ENCODE measurements at regions not wholly inside any gene's neighbourhood (a gene's known extent, or its start where the extent isn't known, plus 50 kb on each side); places are given as distances from the start of the nearest gene placed in this dataset.

DNA sequence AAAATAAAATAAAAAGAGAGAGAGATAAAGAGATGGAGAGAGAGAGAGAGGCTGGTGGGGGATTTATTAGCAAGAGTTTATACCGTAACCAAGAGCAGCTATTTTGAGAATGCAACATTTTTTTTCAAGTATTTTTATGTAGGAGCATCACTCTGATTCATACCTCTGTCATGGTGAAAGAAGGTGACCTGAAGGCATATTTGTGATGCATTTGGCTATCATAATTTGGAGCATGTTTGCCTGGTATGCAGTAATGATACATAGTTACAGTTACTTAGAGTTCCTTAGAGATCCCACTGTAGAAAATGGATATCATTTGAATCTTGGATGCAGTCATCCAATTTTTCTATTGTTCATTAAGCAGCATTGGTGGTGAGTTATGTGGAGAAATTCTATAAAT is 1472.4 kb downstream of the SI start:
- no peak overlapping the region for H3K9ac ChIP-seq

DNA sequence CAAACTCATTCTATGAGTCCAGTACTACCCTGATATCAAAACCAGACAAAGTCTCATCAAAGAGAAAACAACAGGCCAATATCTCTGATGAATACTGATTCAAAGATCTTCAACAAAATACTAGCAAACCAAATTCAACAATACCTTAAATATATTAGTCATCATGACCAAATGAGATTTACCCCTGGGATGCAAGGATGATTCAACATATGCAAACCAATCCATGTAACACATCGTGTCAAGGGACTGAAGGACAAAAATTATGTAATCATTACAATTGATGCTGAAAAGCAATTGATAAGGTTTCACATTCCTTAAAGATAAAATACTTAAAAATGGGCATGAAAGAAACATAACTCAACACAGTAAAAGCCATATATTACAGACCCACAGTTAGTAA is 1476.9 kb downstream of the SI start:
- Histone ChIP-seq H3K4me2 (no peak overlapping the region), H3K9ac (no peak overlapping the region), H3K36me3 (replicated peaks in 1 of 2; ENCODE audit: control insufficient read depth in 1 of 2, insufficient read depth in 2 of 2, low read length in 1 of 2) (no peaks in the 10 kb centered on the region), H3K79me2 (ENCODE audit: insufficient read depth) (no peaks in the 10 kb centered on the region), H4K20me1 (ENCODE audit: insufficient read depth) (no peaks in the 10 kb centered on the region), H3K27ac (ENCODE audit: low read depth in 2 of 2, low read length in 1 of 2) (no peak overlapping the region), H3K9me2 (no peaks in the 10 kb centered on the region), H3K27me3 (ENCODE audit: insufficient read depth) (no peaks in the 10 kb centered on the region), H3F3A (replicated peaks; ENCODE audit: insufficient read depth) (no peaks in the 10 kb centered on the region), H3K4me3 (ENCODE audit: low read depth in 2 of 2, low read length in 1 of 2) (no peak overlapping the region), H3K4me1 (ENCODE audit: control insufficient read depth in 1 of 2, insufficient read depth in 2 of 2, low read depth in 1 of 2, low read length in 1 of 2) (no peaks in the 10 kb centered on the region), H2AFZ (ENCODE audit: low read depth) (no peak overlapping the region), H3K9me3 (no peaks in the 10 kb centered on the region)
- POLR2A ChIA-PET = no interaction called here
- CTCF ChIA-PET = no interaction called here
- 28% methylated on average over 1 of the region's 1 CpG for WGBS (ENCODE audit: low lambda C conversion rate)
- TF ChIP-seq, protein P1, sequence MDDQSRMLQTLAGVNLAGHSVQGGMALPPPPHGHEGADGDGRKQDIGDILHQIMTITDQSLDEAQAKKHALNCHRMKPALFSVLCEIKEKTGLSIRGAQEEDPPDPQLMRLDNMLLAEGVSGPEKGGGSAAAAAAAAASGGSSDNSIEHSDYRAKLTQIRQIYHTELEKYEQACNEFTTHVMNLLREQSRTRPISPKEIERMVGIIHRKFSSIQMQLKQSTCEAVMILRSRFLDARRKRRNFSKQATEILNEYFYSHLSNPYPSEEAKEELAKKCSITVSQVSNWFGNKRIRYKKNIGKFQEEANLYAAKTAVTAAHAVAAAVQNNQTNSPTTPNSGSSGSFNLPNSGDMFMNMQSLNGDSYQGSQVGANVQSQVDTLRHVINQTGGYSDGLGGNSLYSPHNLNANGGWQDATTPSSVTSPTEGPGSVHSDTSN (IDR thresholded peaks at IDR 0.05) = no peak
- TF ChIP-seq MXI1 (IDR thresholded peaks at IDR 0.05; ENCODE audit: low read depth, low read length) = no peak
- no peak for TF ChIP-seq NFIC (IDR thresholded peaks at IDR 0.05; ENCODE audit: borderline replicate concordance)
- TF ChIP-seq GABPA (IDR thresholded peaks at IDR 0.05; ENCODE audit: low read depth) = no peak
- no peak for TF ChIP-seq RXRA (IDR thresholded peaks at IDR 0.05; ENCODE audit: borderline replicate concordance, low read depth)
- TF ChIP-seq YY1 (IDR thresholded peaks at IDR 0.05; ENCODE audit: low read depth) = no peak
- TF ChIP-seq, protein P2, sequence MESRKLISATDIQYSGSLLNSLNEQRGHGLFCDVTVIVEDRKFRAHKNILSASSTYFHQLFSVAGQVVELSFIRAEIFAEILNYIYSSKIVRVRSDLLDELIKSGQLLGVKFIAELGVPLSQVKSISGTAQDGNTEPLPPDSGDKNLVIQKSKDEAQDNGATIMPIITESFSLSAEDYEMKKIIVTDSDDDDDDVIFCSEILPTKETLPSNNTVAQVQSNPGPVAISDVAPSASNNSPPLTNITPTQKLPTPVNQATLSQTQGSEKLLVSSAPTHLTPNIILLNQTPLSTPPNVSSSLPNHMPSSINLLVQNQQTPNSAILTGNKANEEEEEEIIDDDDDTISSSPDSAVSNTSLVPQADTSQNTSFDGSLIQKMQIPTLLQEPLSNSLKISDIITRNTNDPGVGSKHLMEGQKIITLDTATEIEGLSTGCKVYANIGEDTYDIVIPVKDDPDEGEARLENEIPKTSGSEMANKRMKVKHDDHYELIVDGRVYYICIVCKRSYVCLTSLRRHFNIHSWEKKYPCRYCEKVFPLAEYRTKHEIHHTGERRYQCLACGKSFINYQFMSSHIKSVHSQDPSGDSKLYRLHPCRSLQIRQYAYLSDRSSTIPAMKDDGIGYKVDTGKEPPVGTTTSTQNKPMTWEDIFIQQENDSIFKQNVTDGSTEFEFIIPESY (IDR thresholded peaks at IDR 0.05; ENCODE audit: borderline replicate concordance, low read depth) = no peak
- DNase-seq = no peak

More for the DNA sequence above, 1472.4 kb downstream of the SI start:
- H3K79me2 ChIP-seq (ENCODE audit: insufficient read depth) = no peaks in the 10 kb centered on the region
- H3K27me3 ChIP-seq (ENCODE audit: insufficient read depth) = no peaks in the 10 kb centered on the region
- TF ChIP-seq JUND (IDR thresholded peaks at IDR 0.05) = no peak
- TF ChIP-seq YY1 (IDR thresholded peaks at IDR 0.05; ENCODE audit: low read depth) = no peak
- TF ChIP-seq MXI1 (IDR thresholded peaks at IDR 0.05; ENCODE audit: low read depth, low read length) = no peak
- no peak for TF ChIP-seq NRF1 (IDR thresholded peaks at IDR 0.05; ENCODE audit: low read depth, low read length)
- no peak for TF ChIP-seq EZH2phosphoT487 (IDR thresholded peaks at IDR 0.05; ENCODE audit: borderline replicate concordance, low read depth)
- H3K27ac ChIP-seq (ENCODE audit: low read depth in 2 of 2, low read length in 1 of 2) = no peak overlapping the region
- ChIA-PET POLR2A (no interaction called here), CTCF (no interaction called here)
- H3K36me3 ChIP-seq (replicated peaks in 1 of 2; ENCODE audit: control insufficient read depth in 1 of 2, insufficient read depth in 2 of 2, low read length in 1 of 2) = no peaks in the 10 kb centered on the region
- H3K4me1 ChIP-seq (ENCODE audit: control insufficient read depth in 1 of 2, insufficient read depth in 2 of 2, low read depth in 1 of 2, low read length in 1 of 2) = no peaks in the 10 kb centered on the region; a peak in 1 of 4 replicates
- no peak overlapping the region for H3K4me2 ChIP-seq
- H3K9me2 ChIP-seq = no peaks in the 10 kb centered on the region
- no peak for DNase-seq
- no peaks in the 10 kb centered on the region for H3F3A ChIP-seq (replicated peaks; ENCODE audit: insufficient read depth)
- H3K9me3 ChIP-seq = no peaks in the 10 kb centered on the region; the same call in 1 of the 2 replicates
- no peaks in the 10 kb centered on the region for H4K20me1 ChIP-seq (ENCODE audit: insufficient read depth)
- no peak overlapping the region for H2AFZ ChIP-seq (ENCODE audit: low read depth)
- H3K4me3 ChIP-seq (ENCODE audit: low read depth in 2 of 2, low read length in 1 of 2) = no peak overlapping the region
- WGBS (ENCODE audit: low lambda C conversion rate) = 28% methylated on average over 1 of the region's 1 CpG

DNA sequence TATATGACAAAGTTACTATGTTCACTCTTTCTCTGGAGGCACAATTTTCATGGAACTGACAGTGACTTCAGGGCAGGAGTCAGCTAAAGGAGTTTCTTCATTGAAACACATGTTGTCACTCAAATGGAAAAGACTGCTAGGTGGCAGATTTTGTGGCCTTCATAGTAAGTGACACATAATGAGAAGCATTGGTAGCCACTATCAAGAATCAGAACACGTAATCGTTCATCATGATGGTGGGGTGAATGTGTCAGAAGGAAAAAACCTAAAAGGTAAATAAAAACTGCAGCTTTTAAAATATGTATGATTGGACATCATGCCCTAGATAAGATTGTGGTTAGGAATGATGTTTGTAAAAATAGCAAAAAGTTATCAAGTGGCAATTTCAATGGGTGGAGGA is 1491.0 kb downstream of the SI start:
- CTCF ChIA-PET = no interaction called here
- TF ChIP-seq TEAD4 (IDR thresholded peaks at IDR 0.05; ENCODE audit: borderline replicate concordance, insufficient read depth) = no peak
- TF ChIP-seq GABPA (IDR thresholded peaks at IDR 0.05; ENCODE audit: low read depth) = no peak
- TF ChIP-seq TCF12 (IDR thresholded peaks at IDR 0.05) = no peak
- TF ChIP-seq MEF2A (IDR thresholded peaks at IDR 0.05; ENCODE audit: borderline replicate concordance, low read depth) = no peak
- TF ChIP-seq FOXM1 (IDR thresholded peaks at IDR 0.05; ENCODE audit: low read depth) = no peak
- no peak for TF ChIP-seq RCOR1 (IDR thresholded peaks at IDR 0.05; ENCODE audit: low read length)
- TF ChIP-seq TAF1 (IDR thresholded peaks at IDR 0.05; ENCODE audit: borderline replicate concordance, low read depth, low read length) = no peak
- TF ChIP-seq, protein P3, sequence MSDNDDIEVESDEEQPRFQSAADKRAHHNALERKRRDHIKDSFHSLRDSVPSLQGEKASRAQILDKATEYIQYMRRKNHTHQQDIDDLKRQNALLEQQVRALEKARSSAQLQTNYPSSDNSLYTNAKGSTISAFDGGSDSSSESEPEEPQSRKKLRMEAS (IDR thresholded peaks at IDR 0.05; ENCODE audit: low read depth) = no peak
- TF ChIP-seq RAD21 (IDR thresholded peaks at IDR 0.05; ENCODE audit: low read length) = no peak
- no peak overlapping the region for H3K4me2 ChIP-seq
- no peaks in the 10 kb centered on the region for H4K20me1 ChIP-seq (ENCODE audit: insufficient read depth)
- WGBS (ENCODE audit: low lambda C conversion rate) = 48% methylated on average over 2 of the region's 2 CpGs
- POLR2A ChIA-PET = no interaction called here
- no peak for DNase-seq
- no peak overlapping the region for H3K4me3 ChIP-seq (ENCODE audit: low read depth in 2 of 2, low read length in 1 of 2)
- H3K9me2 ChIP-seq = no peaks in the 10 kb centered on the region
- H3K27ac ChIP-seq (ENCODE audit: low read depth in 2 of 2, low read length in 1 of 2) = no peak overlapping the region
- no peak overlapping the region for H3K9ac ChIP-seq
- H3K4me1 ChIP-seq (ENCODE audit: control insufficient read depth in 1 of 2, insufficient read depth in 2 of 2, low read depth in 1 of 2, low read length in 1 of 2) = no peaks in the 10 kb centered on the region
- H3K36me3 ChIP-seq (replicated peaks in 1 of 2; ENCODE audit: control insufficient read depth in 1 of 2, insufficient read depth in 2 of 2, low read length in 1 of 2) = no peaks in the 10 kb centered on the region
- H3K27me3 ChIP-seq (ENCODE audit: insufficient read depth) = no peaks in the 10 kb centered on the region
- H2AFZ ChIP-seq (ENCODE audit: low read depth) = no peak overlapping the region
- no peaks in the 10 kb centered on the region for H3F3A ChIP-seq (replicated peaks; ENCODE audit: insufficient read depth)
- no peaks in the 10 kb centered on the region for H3K9me3 ChIP-seq
- no peaks in the 10 kb centered on the region for H3K79me2 ChIP-seq (ENCODE audit: insufficient read depth)

All from SK-N-SH (cell line).